ENCODE measurements at regions not wholly inside any gene's neighbourhood (a gene's known extent, or its start where the extent isn't known, plus 50 kb on each side); places are given as distances from the start of the nearest gene placed in this dataset.
"Not testable (repeated sequence)": the region's sequence is repeated elsewhere in the genome, so short reads cannot be mapped to it uniquely, and the experiment has no call there.

DNA sequence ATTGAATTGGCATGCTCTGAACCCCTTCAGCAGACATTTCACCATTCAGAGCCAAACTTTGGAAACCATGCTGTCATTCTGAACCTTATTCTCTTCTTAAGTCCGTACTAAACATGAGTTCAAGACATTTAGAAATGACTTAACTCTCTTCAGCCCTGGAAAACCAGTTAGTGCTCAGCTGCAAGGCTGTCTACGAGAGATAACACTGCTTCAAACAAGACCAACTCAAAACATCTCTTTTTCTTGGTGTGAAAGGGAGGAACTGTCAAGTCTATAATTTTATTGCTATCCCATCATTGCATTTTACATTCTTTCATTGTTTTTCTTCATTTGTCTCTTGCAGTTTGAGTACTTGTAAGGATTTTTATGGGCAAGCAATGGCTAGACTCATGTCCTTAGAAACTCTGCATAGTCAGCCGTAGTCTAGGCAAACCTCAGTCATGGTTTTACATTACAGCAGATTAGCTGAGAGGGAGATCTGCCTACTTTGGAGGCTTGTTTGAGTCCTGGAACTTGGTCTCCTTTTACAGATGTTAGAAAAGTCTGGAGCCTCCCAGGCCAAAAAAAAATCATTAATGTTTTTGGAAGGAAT lies 120.6 kb upstream of the JADE1 start:
- DNase-seq (ENCODE audit: low read depth, low spot score) = no peak

DNA sequence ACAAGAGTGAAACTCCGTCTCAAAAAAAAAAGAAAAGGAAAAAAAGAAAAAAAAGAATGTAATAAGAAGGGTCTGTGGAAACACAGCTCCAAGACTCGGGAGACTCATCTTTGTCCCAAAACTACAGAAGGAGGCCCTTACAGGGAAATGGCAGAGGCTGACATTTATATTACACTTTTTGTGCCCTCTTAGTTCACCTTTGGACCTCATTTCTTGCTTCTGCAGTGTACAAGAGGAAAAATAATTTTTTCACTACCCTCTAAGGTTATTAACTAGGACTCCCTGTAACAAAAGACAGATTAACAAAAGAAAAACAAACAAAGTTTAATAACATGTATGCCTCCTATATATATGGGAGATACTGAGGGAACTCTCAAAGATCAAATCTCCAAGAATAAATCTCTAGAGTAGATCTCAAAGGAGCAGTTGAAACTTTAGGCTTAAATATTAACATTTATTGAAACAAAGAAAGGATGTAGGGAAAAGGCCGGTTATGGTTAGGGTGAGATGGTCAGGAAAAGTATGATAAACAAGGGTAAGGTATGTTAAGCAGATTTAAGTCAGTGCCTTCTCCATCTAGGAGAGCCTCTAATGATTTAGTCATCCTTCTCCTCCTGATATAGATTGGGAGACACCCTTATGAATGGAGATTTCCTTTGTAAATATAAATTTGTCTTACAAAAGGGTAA lies 121.3 kb upstream of the JADE1 start:
- DNase-seq (ENCODE audit: low read depth, low spot score) = no peak

DNA sequence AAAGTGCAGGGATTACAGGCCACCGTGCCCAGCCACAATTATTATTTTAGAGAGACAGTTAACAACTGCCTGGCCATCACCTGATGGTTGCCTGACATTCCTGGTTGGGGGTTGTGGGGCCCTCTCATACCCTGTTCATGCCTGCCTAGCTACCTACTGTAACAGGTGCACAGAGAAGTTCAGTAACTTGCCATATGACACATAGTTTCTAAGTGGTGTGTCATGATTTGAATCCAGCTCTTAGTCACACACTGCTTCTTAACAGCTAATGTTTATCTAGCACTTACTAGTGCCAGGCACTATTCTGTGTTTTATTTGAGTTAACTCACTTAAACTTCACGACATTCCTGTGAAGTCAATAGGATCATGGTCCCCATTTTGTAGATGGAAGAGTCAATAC lies 122.7 kb upstream of the JADE1 start:
- no peak for DNase-seq (ENCODE audit: low read depth, low spot score)

DNA sequence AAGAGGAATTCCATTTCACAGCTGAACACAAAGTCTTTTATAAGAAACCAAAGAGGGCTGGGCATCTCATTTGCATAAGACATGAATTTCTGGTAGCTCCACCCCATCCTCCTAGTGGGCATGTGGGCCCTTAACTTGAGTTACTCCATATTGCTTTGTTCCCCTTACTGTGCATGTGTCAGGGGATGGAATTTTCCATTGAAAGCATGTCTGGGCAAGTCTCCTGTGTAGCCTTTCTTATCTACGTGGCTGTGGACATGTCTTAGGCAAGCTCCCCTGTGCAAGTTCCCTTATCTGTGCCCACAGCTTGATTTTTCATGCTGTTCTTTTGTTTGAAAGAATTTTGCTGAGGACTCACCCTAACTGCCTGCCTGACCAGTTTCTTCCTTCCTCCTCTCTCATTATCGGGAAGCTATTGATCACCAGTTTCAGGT lies 123.5 kb upstream of the JADE1 start:
- no peak for DNase-seq (ENCODE audit: low read depth, low spot score)

DNA sequence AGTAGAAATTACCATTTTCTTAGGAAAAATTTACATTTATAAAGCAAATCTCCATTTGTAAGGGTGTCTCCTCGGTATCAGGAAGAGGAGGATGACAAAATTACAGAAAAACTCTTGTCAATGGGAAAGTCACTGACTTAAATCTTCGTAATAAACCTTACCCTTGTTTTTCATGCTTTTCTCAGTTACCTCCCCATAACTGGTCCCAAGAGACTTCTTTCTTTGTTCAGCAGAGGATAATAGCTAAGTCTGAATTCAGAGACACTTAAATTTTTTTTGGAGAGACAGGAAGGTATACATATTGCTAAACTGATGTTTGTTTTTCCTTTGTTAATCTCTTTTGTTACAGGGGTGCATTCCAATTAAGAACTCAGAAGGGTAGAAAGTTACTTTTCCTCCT lies 125.5 kb upstream of the JADE1 start:
- DNase-seq (ENCODE audit: low read depth, low spot score) = no peak

DNA sequence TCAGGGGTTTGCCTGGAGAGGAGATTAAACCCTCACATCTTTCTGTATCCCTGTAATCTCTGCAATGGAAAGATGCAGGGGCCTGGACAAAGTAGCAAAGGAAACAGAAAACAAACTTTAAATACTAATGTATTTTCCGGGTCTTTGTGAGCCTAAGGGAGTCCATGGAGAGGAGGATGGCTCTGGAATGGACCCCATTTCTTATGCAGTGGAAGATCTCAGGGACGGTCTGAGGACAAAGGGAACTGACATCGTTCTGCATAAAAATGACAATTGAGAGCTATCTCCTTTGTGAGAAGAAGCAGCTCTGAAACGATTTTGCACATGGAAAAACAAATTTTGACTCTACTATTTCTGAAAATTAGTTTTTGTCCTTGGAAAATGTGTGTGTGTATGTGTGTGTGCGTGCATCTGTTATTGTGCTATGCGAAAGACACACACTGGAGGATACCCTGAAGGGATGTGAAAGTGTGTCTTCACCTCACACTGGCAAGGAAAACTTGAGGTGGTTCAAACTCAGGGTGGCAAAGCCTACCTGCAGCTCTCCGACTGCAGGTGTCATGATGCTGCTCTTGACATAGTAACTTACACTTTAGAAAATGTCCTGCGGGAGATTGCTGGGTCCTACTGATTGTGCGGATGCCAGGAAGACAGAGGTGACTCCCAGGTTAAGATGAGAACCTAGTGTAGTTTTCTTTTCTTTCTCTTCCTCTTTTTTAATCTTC lies 126.4 kb upstream of the JADE1 start:
- no peak for DNase-seq (ENCODE audit: low read depth, low spot score)

DNA sequence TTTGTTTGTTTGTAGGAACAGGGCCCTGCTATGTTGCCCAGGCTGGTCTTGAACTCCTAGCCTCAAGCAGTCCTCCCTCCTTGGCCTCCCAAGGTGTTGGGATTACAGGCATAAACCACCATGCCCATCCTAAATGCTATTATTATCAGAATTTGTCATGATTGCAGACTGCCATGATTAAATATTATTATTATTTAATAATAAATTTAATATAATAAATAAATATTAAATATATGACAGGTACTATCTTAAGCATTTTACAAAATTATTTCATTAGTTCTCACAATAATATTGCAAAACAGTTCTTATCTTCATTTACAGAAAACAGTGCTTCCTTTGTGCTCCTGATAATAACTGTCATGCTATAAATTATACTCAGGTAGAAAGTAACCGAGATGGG lies 133.4 kb upstream of the JADE1 start:
- DNase-seq (ENCODE audit: low read depth, low spot score) = no peak

DNA sequence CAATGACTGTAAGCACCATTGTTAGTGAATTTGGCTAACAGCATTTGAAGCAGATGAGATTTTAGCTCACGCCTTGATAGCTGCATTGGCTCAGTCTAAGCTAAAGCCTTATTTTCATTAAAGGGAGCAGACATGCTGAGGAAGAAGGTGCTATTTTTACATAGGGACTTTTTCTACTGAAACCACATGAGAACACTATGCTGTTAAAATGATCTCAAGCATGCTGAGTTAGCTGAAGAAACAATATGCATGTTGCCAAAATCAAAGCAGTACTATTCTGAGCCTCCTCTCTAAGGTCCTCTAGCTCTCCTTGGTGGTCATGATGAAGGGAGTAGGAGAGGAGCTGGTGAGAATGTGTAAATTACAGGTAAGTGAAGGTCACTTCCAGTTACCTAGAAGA lies 134.4 kb upstream of the JADE1 start:
- no peak for DNase-seq (ENCODE audit: low read depth, low spot score)

DNA sequence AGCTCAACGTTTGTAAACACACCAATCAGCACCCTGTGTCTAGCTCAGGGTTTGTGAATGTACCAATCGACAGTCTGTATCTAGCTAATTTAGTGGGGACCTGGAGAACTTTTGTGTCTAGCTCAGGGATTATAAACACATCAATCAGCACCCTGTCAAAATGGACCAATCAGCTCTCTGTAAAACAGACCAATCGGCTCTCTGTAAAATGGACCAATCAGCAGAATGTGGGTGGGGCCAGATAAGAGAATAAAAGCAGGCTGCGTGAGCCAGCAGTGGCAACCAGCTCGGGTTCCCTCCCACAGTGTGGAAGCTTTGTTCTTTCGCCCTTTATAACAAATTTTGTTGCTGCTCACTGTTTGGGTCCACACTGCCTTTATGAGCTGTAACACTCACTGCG lies 136.3 kb upstream of the JADE1 start:
- DNase-seq (ENCODE audit: low read depth, low spot score) = not testable (repeated sequence)

DNA sequence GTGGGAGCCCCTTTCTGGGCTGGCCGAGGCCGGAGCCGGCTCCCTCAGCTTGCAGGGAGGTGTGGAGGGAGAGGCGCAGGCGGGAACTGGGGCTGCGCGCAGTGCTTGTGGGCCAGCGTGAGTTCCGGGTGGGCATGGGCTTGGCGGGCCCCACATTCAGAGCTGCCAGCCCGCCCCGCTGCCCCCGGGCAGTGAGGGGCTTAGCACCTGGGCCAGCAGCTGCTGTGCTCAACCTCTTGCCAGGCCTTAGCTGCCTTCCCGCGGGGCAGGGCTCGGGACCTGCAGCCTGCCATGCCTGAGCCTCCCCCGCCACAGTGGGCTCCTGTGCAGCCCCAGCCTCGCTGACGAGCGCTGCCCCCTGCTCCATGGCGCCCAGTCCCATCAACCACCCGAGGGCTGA lies 136.9 kb upstream of the JADE1 start:
- not testable (repeated sequence) for DNase-seq (ENCODE audit: low read depth, low spot score)

DNA sequence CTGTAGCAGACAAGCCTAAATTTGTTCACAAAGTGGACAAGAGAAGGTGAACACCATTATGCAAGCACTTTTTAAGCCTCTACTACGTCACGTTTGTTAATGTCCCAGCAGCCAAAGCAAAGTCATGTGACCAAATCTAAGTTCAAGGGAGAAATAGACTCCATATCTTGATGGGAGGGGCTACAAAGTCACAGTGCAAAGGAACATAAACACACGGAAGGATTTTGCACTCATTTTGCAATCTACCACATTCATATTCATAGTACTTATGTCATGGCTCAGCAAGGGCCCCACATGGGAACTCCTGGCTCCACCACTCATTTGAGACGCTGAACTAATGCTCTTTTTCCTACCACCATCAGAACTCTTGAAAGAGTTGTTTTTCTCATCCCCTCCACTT lies 139.0 kb upstream of the JADE1 start:
- no peak for DNase-seq (ENCODE audit: low read depth, low spot score)

DNA sequence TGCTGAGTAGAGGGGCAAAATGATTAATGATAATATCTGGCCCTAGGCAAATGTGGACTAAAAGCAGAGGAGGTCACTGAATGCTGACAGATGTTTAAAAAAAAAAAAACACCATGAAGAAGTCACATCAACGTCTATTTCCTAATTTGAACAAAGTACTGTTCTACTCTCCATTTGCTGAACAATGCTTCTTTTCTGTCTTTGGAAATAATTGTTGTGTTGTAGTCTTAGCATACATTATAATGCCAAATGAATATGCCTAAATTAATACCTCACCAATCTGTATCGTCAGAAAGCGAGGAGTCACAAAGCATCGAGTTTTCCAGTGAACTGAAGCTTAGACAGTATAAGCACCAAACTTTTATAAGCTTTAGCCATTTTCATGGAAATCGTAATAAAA lies 140.9 kb upstream of the JADE1 start:
- DNase-seq (ENCODE audit: low read depth, low spot score) = no peak

DNA sequence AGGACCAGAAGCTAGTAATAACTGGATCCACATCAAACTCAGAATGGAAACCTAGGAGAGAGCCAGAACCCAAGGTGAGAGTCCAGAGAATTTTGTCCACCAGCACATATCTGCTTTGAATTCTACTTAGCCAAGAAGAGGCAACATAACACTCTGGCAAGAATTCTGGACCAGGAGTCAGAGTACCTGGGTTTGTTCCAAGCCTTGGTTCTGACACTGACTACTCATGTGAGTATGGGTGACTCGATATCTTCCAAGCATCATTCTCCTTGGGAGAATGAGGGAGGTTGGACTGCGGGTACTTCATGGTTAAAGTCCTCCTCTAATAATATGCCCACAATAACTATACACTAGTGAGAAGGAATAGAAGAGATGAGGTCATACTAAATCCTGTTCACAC lies 144.0 kb upstream of the JADE1 start:
- no peak for DNase-seq (ENCODE audit: low read depth, low spot score)

DNA sequence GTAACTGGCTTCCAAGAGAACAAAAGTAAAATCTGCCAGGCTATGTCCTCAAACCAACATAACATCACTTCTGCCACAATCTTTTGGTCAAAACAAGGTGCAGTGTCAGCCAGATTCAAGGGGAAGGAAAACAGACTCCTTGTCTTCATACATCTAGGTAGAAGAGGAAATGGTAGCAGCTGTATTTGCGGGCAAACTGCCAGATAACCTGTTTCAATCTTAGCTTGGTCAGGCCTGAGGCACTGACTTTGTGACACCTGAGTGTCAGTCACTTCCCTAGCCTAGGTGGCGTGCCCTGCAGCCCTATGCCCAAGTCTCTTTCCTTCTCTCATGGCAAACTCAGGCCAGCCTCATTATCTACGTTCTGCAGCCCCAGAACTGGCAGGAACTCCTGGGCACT lies 146.2 kb upstream of the JADE1 start:
- DNase-seq (ENCODE audit: low read depth, low spot score) = no peak

DNA sequence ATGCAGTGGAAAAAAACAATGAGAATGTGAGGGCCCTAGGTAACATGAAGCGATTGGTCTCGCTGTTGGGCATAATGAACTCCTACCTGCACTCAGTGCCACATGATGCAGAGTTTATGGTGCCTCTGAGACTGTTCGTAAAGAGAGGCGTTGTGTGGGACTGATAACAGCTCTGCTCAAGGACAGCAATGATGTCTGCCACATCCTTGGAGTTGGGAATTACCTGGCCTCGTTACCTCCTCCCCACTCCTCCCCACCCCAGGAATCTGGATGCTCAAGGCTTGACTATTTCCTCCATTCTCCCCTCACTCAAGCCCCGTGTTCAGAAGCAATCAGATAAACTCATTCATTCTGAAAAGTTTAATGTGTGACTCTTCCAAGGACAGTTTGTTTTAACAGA lies 148.0 kb upstream of the JADE1 start:
- DNase-seq (ENCODE audit: low read depth, low spot score) = no peak

DNA sequence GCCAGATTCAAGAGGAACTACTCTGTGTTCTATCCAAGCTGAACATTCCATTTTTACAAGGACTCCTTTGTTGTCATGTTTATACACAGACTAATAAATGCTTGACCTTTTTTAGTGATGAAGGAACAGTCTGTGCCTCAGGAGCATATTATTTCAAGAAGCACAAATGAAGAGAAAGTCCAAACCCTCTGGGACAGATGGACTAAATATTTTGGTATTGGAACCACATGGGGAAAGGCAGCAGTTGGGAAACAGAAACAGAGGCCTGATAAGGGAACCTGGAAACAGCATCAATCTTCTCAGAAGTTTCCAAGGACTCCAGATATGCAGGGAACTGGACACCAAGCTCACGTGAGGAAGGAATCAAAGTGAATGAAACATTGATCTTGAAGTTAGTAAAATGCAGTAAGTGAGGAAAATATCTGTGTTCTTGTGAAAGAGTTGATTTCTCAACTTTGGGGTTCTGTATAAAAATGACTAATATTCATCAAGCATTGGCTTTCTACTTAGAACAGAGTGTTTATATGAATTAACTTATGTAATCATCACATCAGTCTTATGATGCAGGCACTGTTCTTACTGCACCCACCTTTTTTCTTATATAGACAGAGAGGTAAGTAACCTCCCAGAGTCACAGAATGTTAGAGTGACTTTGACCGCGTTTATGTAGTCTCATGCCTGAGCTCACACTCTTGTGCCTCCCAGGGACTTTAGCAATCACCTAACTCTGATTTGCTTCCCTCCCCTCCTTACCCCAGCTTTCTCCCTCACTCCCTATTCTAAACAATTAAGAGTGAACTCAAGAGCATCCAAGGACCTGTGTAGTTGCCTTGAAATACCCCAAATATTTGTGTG lies 148.9 kb upstream of the JADE1 start:
- DNase-seq (ENCODE audit: low read depth, low spot score) = no peak

DNA sequence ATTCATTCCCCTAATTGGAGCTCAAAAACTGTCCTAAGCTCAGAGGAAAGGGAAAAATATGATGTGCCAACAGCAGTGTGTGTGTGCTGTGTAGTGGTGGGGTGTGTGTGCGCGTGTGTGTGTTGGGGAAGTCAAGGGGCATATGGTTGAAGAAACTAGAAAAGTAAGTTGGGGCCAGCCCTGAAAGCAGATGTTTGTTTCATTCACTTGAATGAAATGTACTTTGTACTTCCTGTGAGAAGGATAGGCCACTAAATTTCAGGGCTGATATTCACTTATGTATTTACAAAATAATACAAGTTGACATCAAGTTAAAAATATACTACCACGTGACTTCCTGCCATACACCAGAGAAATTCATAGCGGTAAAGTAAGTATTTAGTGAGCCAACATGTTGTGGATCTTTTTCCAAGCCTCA lies 151.3 kb upstream of the JADE1 start:
- no peak for DNase-seq (ENCODE audit: low read depth, low spot score)

DNA sequence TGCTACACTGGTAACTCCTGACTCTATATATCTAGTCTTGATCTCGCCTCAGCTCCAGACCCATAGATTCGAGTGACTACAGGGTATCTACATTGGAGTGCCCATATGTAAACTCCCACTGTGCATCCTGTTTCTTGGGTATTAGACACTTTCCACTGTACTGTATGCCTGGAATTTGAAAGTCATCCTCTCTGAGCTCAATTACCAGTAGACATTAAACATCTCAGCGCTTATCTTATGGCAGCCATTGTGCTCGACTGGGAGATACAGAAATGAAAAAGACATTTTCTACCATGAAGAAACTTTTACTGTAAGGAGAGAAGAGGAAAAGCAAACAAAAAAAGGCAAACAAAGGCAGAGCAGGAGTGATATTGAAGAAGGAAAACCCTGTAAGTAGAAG lies 151.9 kb upstream of the JADE1 start:
- no peak for DNase-seq (ENCODE audit: low read depth, low spot score)

DNA sequence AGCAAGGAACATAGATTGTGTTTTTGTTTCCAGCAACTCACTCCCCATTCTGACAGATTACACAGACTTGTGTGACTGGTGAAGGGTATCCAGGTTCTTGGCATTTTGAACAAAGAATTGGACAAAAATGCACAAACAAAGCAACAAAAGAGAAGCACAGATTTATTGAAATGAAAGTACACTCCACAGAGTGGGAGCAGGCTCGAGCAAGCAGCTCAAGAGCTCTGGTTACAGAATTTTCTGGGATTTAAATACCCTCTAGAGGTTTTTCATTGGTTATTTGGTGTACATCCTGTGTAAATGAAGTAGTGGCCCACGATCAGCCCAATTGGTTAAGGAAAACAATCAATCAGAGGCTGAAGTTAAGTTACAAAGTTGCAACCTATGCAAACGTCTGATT lies 155.0 kb upstream of the JADE1 start:
- no peak for DNase-seq (ENCODE audit: low read depth, low spot score)

DNA sequence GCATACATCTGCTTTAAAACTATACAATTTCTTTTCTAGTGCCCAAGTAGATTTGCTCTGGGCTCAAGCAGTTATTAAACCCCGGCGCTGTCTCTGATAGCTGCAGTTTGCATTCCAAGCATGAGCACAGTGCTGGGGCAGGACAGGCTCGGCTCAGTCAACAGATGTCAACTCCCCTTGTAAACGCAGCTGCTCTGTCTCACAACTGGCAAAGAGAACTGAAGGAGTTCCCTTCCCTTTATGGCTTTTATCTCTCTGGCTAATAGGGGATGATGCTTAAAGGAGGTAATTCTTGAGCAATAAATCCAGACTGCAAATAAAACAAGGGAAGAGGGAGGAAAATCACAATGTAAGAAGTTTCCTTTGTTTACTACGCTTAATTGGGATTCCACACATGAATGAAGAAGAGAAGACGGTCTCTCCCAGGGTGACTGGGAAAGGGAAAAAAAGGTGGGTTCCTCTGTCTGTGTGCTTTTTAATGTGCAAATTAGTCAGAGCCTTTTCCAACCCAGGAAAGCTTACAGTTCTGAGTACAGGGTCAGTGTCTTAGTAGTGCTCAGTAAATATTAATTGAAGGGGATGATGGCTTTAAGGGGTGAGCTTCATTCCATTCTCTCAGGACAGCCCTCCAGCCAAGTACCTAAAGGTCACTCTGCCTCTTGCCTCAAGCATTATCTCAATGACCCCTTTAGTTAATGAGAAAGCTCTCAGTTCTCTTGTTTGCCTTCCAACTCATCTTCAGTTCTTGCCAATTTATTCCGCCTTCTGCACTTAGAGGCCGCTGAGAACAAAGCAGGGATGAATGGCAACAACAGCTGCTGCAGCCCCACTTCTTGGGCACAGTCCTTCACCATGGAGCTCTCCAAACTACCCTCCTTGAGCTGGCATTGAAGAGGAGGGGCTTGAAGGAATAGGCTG lies 155.7 kb upstream of the JADE1 start:
- DNase-seq (ENCODE audit: low read depth, low spot score) = no peak

Data from pulmonary artery endothelial cell (primary cell).